ELF-1 (cell line): ENCODE measurements at regions not wholly inside any gene's neighbourhood (a gene's known extent, or its start where the extent isn't known, plus 50 kb on each side); places are given as distances from the start of the nearest gene placed in this dataset.

Source experiments
- DNase-seq: peaks from one replicate; pipeline ENCODE4 v3.0.0-alpha.2; 2016; ENCODE audit warnings: low read depth, low spot score

DNA sequence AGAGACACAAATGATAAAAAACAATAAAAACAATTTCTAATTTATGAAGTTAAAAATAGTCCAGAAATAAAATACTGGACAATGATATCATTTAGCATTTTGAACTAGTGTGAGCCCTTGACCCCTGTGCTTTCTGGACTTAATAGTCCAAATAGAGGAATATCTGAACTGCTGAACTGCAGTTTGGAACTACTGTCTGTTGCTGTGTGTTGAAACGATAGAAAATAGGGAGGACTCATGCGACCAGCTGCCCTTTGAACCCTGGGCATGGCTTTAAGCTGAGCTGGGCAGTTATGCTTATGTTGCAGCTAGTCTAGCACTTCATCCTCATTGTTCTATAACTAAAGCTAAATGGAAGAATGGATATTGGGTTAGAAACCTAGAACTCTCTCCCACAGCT, 99.5 kb downstream of the FMR1NB start:
- no peak for DNase-seq

DNA sequence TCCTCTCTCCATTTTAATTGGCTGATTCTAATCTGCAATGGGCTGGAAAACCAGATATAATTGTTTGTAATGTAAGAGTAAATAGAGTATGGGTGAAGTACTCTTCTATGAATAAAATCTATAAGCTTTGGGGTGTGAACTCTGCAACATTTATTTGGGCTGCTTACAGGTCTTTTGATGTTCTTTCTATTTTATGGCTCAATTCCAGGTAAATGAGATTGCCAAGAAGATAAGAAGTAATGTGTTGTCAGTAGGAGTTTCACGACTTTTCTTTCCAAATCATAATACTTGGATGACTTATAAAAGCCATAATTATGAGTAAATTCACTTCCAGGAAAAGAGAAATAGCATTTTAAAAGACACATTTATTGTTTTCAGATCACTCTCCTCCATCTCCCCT, 103.5 kb downstream of the FMR1NB start:
- DNase-seq: no peak

DNA sequence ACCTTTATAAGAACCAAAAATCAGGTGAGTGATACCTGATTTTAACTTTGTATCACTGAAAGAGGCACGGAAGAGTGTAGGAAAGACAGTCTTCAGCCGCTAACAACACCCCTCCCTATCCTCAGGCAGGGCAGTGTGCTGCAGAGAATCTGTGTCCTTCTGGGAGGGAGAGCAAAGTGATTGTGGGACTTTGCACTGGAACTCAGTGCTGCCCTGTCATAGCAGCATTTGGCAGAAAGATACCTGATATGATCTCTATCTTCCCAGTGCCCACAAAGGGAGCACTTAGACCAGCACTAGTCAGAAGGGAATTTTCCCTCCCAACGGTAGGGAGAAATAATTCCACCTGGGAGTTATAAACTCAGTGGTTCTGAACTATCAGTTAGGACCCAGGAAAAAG, 139.0 kb downstream of the FMR1NB start:
- DNase-seq: no peak

DNA sequence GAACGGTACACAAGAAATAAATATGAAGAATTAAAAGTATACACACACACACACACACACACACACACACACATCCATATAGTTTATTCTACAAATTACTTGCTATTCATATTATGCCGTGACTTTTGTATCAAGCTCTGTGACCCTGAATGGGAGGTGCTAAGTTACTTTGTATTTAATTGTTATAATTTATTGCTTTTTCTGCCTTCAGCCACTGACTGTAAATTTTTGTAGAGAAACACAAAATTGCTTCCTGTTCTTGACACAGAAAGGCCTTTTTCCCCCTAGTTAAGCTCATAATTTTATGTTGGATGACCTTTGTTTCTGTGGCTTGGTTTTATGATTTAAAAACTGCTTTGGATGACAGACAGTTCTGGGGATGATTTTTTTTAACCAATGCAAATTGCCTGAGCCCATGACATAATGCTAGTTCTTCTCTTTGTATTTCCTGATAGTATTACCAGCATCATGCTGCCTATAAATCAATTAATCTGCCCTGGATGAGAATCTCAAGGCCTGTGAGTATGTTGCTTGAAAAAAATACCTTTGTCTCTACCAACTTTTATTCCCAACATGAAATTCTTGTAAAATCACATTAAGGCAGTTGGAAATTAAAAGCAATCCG, 140.0 kb downstream of the FMR1NB start:
- DNase-seq: no peak

DNA sequence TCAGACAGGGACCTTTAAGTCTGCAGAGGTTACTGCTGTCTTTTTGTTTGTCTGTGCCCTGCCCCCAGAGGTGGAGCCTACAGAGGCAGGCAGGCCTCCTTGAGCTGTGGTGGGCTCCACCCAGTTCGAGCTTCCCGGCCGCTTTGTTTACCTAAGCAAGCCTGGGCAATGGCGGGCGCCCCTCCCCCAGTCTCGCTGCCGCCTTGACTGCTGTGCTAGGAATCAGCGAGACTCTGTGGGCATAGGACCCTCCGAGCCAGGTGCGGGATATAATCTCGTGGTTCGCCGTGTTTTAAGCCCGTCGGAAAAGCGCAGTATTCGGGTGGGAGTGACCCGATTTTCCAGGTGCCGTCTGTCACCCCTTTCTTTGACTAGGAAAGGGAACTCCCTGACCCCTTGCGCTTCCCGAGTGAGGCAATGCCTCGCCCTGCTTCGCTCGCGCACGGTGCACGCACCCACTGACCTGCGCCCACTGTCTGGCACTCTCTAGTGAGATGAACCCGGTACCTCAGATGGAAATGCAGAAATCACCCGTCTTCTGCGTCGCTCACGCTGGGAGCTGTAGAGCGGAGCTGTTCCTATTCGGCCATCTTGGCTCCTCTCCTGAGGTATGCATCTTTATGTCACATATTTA, 147.9 kb downstream of the FMR1NB start:
- peak; percentile 56 for DNase-seq

DNA sequence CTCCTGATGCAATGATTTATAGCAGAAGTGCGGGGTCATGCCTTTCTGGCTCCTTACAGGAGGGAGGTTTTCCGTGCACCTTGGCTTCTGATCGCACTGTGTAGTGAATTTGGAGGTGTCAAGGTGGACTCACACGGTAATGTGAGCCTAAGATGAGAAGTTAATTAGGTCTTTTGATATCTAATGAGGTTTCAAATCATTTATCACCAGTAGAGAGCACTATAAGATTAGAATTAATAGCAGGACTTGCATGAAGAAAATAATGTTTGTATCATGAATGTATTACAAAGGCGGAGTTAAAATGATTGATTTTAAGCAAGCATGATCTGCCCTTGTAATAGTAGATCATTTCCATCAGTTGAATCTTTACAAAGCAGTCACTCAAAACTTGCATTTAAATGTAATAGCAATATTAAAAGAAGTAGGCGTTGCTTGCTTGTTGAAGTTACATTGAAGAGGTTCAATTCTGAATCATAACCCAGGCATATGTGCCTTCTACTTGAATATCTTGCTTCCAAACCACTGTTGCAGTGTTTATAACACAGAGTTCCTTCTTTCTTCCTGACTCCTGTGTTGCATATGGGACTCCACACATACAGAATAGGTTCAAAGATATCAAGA, 152.1 kb downstream of the FMR1NB start:
- DNase-seq: no peak

DNA sequence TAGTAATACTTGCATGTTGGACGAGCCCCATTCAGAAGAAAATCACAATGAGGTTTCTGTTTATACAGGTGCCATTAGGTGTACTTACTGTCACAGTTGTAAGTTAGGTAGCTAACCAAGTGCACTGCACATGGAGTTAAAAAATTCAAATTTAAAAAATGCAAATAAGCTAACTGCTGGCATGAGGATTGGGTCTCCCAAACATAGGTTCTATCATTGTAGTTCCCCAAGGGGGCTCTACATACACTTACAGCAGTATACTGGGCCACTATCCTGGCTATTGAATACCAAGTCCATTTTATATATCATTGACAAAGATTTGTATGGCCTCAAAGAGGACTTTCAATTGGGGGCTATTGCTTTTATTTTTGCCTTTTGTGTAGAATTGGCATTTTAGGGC, 153.4 kb downstream of the FMR1NB start:
- DNase-seq: no peak

DNA sequence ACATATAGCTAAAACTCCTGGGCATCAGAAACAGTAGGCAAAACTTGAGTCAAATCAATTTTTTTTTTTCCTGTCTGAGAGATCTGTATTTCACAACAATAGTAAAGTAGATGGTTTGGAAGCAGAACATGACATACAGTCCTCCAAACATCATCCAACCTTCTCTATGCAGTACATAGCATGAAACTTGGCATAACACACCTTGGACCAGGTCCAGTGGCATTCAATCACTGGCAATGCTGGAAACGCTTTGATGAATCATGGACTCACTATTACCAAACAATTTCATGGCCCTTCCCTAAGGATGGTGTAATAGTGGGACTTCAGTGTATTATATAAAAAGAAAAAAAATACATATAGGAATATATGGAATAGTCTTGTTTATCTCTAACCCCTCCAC, 154.6 kb downstream of the FMR1NB start:
- no peak for DNase-seq

DNA sequence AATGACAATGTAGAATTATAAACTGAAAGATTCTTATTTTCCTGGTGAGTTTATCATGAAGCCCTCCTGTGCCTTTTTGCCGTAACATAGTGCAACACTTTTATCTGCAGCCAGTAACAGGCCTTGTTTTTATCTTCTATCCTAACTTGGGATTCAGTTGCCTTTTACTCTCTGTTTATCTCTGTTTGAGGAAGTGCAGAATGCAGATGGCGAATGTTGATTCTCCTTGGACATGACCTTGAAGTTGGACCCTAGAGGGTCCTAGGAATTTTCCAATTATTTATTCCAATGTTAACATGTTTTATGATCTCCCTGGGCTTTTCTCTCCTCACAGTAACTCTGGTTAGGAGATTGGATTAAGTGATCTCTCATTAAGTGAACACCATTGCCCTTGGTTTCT, 165.0 kb downstream of the FMR1NB start:
- DNase-seq: no peak

DNA sequence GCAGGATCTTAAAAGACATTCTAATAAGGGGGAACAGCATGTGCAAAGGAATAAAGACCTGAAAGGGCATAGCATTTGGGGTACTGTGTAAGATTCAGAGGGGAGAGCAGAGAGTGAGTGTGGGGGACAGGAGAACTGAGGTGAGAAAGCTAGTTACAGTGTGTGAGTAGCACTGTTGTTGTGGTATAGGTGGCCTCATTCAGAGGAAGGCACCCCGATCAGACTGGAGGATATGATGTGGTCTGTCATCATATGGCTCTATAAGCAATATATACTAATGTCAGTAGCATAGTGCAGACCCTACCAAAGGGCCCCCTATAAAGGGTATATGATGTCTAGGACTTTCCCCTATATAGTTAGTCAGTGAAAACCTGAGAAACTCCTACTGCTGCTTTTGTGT, 175.8 kb downstream of the FMR1NB start:
- no peak for DNase-seq

DNA sequence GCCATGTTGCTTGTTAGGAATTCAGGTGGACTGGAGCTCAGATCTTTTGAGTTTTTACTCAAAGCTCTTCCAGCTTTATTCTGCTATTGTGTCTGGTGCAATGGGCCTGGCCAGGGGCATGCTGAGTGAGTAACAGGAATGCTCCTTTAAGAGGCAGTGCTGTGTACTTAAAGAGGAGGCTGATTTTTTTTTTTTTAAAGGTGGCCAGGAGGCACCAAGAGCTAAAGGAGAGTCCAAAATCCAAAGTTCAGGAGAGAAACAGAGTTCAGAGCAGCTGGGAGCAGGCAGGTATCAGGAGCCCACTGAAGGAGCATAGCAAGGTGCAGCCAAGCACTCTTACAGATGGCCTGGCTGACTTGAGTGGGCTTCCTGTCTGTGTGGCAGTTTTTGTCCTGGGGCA, 178.7 kb downstream of the FMR1NB start:
- no peak for DNase-seq

DNA sequence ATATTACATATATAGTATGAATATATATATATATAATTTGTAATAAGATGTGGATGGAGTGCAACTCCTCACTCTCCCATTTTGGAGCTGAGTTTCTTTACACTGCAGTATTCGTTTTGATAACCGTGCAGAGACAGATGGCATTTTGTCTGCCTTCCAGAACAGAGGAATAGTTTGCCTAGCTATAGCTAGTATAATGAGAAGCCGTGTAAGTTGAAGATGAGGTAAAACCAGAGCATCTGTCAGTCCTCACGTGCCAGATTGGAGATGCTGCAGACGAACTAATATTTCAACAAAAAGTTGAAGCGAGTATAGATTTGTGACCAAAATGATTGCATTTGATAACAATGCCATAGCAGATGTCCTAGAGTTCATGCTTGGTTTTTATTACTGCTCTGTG, 180.6 kb downstream of the FMR1NB start:
- DNase-seq: no peak

DNA sequence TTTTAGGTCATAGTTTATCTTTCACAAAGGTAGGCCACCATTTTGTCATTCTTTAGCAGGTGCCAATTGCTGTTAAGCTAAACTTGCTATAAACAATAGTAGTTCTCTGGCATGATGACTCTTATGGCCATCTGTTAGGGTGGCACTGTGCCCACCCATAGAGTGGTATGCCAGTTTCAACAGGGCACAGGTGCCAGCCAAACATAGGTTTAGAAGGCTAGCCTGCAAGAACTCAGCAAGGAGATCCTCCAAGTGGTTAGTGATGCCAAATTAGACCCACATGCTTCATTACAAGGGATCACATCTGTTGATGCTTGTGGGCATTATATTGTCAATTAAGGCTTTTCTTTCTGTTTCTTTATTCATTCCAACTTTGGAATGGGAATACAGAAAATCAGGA, 204.5 kb downstream of the FMR1NB start:
- DNase-seq: no peak

DNA sequence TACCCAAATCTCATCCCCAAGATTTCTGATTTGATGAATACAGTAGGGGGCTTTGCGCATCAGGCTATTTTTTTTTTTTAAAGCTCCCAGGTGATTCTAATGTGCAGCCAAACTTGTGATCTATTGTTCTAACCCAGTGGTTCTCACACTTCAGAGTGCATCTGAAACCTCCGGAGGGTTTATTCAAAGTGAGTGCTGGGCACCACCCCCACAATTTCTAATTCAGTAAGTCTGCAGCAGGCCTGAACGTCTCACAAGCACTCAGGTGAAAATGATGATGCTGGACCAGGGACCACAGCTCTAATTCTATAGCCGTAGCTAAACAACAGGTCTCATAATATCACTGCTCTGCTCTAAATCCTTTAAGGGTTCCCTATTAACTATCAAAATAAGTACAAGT, 211.4 kb downstream of the FMR1NB start:
- no peak for DNase-seq

DNA sequence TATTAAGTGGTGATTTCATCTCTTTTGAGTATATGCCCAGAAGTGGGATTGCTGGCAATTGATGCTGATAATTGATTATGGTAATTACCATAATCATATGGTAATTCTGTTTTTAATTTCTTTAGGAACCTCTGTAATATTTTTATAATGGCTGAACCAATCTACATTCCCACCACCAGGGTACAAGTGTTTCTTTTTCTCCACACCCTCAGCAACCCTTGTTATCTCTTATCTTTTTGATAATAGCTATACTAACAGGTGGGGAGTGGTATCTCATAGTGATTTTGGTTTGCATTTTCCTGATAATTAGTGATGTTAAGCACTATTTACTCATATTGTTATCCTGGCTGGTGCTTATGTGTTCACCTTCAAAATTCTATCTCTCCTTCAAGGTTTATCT, 212.6 kb downstream of the FMR1NB start:
- no peak for DNase-seq

DNA sequence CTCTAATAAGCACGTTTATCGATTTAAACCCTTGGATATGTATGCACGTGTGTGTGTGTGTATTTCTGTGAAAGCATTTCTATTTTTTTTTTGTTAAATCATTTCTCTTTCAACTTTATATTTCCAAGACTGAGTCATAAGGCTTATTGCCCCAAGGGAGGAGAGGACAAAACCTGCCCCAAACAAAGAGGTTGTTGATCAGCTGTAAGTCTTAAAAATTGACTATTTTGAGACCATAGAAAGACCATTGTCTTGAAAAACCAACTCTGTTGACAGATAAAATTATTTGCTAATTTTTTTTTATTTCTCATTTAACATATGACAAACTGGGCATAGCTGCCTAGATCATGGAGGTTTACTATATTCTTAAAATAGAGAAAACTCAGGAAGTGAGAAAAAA, 222.4 kb downstream of the FMR1NB start:
- no peak for DNase-seq

DNA sequence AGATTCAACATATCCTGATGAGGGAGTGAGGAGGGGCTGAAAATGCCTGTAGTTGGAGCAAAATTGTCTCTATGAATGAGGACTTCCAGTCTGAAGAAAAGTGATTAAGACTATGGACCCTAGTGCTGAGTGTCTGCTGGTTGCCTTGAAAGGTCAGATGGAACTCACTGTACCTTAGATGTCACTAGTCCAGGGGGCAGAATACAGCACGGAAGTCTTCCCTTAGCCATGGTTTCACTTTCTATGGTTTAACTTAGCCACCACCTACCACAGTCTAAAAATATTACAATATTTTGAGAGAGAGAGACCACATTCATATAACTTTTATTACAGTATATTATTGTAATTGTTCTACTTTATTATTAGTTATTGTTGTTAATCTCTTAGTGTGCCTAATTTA, 223.1 kb downstream of the FMR1NB start:
- DNase-seq: no peak

DNA sequence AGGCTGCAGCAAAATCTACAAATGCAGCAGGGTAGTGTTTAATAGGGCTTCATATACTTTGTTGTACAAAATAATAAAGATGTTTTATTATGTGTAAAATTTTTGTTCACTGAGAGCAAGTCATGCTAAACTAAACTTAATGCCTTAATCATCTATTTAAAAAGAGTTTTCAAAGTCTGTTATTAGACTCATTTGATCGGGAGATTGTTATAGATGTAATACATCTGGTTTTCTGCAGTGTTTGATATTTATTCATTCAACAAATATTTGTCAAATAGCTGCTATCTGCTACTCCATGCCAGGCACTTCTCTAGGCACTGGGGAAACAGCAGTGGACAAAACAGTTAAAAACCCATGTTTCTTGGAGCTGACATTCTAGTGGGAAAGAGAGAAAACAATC, 233.6 kb downstream of the FMR1NB start:
- DNase-seq: no peak

DNA sequence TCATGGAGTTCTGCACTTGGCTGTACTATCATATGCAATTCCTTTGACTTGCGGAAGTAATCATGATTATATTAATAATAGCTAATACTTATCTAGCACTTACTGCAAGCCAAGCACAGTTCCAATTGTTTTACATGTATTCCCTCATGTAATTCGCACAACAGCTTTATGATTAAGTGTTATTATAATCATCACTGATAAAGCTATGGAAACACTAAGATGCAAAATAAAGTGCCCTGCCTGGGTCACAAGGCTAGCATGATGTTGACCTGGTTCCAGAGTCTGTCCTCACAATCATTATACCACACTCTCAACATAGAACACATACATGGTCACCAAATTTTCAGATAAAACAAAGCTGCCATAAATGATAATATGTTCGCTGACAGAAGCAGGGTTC, 234.6 kb downstream of the FMR1NB start:
- DNase-seq: no peak

DNA sequence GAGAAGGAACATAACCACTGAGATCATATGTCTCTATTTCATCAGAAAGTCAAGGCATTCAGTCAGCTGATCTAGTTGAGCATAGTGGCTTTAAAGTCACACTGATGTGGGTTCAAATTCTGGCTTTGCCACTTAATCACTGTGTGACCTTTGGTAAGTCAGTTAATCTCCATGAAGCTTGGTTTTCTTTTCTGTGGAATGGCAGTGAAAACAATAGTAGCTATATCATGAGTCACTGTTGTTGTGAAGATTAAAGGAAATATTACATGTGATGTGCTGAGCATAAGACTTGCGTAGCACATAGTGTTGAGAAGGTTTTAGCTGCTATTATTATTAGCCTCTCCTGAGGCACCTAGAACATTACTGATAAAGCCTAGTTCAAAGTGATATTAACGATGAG, 242.2 kb downstream of the FMR1NB start:
- DNase-seq: no peak

DNA sequence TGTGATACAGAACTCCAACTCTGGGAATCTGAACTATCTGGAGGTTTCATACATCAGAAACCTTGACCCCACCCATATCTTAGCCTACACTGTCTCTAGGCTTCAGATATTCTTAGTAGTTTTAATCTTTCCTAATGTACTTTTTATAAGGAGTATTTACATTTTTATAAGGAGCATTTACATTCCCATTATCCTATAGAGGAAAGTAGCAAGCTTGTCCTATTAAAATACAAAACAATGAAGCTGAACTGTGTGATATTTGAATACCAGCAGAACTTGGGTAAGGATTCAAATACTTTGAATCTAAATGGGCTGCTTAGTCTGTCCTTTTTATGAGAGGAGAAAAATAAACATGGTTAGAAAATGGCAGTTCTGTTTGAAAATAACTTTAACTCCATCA, 247.4 kb downstream of the FMR1NB start:
- DNase-seq: no peak

DNA sequence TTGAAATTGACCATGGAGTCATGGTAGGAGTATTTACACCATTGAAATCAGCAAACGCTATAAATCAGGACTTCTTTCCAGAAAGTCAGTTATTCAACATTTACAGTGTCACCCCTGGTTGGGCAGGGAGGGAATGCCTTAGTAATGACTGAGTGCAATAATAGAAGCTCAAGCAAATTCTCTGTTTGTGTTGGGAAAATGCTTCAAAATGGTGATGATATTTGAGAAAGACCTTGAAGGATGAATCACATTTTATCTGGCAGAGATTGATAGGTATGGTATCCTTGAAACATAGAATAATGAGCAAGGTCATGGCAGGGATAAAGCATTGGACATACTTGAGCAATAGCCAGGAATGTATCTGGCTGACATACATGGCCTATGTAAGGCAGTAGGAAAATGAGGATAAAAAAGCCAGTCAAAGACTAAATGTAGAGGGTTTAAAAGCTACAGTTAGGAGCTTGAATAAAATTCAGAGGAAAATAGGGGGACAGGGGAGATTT, 248.7 kb downstream of the FMR1NB start:
- no peak for DNase-seq

DNA sequence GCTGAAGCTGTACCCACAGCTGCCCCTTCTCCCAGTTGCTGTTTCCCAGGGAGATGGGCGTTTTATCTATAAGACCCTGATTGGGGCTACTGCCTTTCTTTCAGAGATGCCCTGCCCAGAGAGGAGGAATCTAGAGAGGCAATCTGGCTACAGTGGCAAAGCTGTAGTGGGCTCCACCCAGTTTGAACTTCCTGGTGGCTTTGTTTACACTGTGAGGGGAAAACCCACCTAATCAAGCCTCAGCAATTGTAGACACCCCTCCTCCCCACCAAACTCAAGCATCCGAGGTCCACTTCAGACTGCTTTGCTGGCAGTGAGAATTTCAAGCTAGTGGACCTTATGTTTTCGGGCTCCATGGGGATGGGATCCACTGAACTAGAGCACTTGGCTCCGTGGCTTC, 240.4 kb upstream of the AFF2 start:
- no peak for DNase-seq
